ENCODE measurements at regions not wholly inside any gene's neighbourhood (a gene's known extent, or its start where the extent isn't known, plus 50 kb on each side); places are given as distances from the start of the nearest gene placed in this dataset.

DNA sequence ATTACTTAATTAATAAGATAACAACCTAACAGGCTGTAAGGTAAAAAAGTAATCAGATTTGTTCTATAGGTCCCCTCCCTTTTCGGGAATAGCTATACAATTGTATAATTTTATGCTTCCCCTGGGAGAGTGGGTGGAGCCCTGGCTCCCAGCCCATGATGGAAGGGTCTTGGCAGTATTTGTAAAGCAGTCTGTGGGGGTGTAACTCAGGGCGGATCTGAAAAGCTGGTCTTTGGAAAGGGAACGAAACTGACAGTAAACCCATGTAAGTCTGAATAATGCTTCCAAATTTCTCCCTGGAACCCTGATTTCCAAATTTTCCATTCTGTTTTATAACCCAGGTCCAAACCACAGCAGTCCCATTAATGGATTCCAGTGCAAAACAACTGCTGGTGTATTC, 110.4 kb downstream of the DAD1 start:
- DNase-seq (ENCODE audit: low spot score): no peak
- Histone ChIP-seq H3K27ac (peak overlapping the region in 1 of 2 donors; percentile 50), H3K4me3 (no peak overlapping the region)
- TF ChIP-seq, protein P1, sequence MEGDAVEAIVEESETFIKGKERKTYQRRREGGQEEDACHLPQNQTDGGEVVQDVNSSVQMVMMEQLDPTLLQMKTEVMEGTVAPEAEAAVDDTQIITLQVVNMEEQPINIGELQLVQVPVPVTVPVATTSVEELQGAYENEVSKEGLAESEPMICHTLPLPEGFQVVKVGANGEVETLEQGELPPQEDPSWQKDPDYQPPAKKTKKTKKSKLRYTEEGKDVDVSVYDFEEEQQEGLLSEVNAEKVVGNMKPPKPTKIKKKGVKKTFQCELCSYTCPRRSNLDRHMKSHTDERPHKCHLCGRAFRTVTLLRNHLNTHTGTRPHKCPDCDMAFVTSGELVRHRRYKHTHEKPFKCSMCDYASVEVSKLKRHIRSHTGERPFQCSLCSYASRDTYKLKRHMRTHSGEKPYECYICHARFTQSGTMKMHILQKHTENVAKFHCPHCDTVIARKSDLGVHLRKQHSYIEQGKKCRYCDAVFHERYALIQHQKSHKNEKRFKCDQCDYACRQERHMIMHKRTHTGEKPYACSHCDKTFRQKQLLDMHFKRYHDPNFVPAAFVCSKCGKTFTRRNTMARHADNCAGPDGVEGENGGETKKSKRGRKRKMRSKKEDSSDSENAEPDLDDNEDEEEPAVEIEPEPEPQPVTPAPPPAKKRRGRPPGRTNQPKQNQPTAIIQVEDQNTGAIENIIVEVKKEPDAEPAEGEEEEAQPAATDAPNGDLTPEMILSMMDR (IDR thresholded peaks at IDR 0.05): no peak

DNA sequence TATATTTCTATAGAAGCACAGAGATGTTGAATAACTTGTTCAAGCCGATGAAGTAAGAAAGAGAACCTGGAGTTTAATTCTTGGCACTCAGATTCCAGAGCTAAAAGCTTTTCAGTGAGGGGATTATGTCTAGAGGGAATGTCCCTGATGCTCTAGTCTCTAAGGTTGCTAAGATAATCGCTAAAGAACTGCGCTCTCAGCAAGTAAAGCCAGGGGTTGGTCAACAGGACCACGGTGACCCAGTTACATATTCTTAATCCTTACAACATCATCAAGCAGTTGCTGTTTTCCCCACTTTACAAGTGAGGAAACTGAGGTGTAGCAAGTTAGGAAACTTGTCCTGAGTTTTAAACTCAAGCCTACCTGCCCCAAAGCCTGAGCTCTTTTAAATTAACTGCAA, 110.8 kb downstream of the DAD1 start:
- Histone ChIP-seq H3K4me3 (no peak overlapping the region), H3K27ac (peak overlapping the region in 1 of 2 donors; percentile 50)
- TF ChIP-seq, protein P1 (IDR thresholded peaks at IDR 0.05): no peak
- DNase-seq (ENCODE audit: low spot score): no peak

DNA sequence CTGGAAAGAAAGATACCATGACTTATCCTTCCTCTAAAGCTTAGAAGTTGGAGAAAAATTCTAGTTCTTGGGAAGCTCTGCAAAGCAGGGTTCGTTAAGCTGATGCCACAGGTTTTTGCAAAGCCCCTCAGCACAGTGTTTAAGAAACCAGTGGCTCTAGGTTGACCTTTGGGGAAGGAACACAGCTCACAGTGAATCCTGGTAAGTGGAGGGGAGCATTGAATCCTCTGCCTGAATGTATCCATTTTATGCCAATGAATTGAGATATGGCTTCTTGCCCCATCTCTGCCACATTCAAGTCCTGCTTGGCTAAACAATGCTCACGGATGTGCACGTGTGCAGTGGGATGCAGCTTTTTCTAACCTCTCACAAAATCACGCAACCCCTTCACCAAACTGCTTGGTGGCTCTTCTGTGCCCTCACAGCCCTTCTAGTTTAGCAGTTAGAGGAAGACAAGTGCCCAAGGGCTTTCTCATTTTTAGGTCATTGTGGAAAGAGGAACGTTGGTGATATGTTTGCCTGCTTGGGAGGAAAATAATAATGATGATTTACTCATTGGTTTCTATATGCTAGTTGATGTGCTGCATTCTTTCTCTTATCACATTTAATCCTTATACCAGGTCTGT, 111.3 kb downstream of the DAD1 start:
- TF ChIP-seq, protein P1 (IDR thresholded peaks at IDR 0.05): no peak
- Histone ChIP-seq H3K4me3 (no peak overlapping the region), H3K27ac (peak overlapping the region in 1 of 2 donors; percentile 40)
- DNase-seq (ENCODE audit: low spot score): no peak

DNA sequence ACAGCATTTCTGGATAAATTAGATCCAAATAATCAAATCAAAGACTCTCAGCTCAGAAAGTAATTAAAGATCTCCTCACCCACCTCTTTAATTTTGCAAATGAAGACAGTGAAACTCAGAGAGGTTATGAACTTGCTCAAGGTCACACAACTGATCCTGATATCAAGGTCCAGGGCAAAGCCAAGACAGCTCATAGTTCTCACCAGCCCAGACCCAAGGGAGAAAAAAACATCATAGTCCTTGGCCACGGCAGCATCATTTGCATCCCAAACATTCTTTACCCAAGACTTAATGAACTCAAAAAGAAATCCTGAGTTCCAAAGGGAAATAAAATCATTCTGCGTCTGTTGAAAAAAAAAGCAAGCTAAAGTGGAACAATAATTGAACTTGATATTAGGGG, 112.1 kb downstream of the DAD1 start:
- Histone ChIP-seq H3K4me3 (no peak overlapping the region), H3K27ac (no peak overlapping the region)
- no peak for DNase-seq (ENCODE audit: low spot score)
- TF ChIP-seq, protein P1 (IDR thresholded peaks at IDR 0.05): no peak

DNA sequence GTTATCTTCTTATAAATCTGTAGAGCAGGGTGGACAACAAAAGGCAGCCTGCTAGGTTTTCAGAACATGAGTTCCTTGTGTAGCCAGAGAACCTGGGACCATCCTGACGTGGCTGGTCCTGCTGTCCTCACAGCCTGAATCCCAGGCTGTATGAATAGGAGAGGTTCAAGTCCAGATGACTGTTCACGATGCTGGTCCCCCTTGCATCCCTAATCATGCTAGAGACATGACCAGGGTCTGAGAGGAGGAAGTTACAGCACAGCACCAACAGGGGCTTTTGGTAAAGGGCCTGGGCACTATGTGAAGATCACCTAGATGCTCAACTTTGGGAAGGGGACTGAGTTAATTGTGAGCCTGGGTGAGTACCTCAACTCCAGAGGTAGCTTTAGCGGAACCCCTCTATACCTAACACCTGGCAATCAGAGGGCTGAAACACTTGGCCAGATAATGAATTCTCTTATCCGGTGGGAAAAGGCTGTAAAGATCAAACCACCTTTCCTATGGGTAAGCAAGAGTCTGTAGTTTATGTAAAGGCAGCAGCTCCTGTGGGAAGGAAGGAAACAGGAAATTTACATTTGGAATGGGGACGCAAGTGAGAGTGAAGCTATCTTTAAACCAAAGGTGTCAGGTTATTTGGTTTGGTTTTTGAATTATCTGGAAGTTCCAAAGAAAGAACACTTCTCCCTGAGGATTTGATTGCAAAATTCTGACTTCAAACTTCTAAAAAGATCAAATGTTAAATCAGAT, 112.8 kb downstream of the DAD1 start:
- no peak for DNase-seq (ENCODE audit: low spot score)
- Histone ChIP-seq H3K4me3 (no peak overlapping the region), H3K27ac (no peak overlapping the region)
- TF ChIP-seq, protein P1 (IDR thresholded peaks at IDR 0.05): no peak

DNA sequence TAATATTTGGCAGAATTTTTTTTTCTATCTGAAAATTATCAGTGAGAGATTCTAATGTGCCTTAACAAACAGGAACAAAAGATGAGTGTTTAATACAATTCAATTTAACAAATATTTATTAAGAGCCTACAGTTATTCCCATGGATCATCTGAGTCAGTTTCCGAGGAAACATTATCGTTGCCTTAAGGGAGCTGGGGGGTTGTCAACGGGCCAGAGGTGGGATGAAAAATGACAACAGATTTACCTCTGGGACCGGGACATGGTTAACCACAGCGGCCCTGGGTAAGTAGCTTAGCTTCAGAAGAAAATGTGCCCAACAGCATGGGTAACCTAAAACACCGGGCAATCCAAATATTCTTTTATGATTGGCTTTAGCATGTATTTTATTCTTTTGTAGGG, 113.6 kb downstream of the DAD1 start:
- no peak for DNase-seq (ENCODE audit: low spot score)
- Histone ChIP-seq H3K27ac (no peak overlapping the region), H3K4me3 (no peak overlapping the region)
- TF ChIP-seq, protein P1 (IDR thresholded peaks at IDR 0.05): no peak
